ENCODE measurements at regions not wholly inside any gene's neighbourhood (a gene's known extent, or its start where the extent isn't known, plus 50 kb on each side); places are given as distances from the start of the nearest gene placed in this dataset.

DNA sequence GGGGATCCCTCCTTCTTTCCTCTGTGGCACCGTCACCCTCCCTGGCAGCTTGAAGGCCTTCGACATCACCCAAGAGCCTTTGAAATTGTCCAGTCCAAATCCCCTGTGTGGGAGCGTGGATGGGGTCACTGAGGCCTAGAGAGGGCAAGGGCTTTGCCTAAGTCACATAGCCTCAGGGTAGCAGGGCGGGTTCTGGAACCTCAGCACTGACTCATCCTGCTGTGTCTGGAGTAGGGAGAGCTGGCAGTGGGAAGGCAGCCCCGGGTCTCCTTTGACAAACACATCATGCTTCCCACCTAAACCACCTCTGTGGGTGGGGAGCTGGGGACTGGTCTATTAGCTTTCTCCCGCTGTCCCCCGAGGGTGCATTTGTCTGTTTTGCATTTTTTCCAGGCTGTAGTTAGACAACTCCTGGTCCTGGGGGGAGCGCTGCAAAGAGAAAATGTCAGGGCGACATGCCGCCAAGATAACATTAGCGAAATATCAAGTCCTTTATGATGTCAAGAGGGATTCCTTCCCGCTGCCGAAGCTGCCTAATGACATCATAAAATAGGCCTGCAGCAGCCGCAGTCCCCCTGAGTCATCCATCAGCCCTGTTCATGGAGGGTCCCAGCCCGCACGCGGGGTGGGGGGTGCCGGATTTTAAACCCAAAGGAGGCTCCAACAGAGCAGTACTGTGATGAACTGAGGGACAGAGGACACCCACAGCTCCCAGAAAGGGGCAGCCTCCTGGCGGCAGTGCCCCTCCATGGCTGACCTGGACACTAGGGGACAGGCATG is 77.0 kb upstream of the POU3F1 start:
- no peak for DNase-seq

DNA sequence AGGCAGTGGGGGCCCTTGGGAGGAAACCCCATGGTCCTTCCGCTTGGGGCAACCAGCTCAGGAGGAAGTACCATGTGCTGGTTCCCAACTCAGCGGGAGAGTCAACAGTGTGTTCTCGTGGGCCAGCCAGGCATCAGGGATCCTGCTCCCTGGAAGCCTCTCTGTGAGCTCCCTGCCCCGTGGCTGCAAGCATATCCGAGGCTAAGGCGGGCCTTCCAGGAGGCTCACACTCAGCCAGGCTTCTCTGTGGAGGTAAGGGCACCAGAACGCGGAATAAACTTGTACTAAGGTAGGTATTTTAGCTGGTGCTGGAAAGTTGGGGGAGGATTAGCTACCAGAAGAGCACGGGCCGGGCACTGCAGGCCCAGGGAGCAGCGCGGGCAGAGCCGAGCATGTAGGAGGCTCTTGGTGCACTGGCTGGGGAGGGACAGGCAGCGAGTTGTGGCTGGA is 74.7 kb upstream of the POU3F1 start:
- DNase-seq = no peak

DNA sequence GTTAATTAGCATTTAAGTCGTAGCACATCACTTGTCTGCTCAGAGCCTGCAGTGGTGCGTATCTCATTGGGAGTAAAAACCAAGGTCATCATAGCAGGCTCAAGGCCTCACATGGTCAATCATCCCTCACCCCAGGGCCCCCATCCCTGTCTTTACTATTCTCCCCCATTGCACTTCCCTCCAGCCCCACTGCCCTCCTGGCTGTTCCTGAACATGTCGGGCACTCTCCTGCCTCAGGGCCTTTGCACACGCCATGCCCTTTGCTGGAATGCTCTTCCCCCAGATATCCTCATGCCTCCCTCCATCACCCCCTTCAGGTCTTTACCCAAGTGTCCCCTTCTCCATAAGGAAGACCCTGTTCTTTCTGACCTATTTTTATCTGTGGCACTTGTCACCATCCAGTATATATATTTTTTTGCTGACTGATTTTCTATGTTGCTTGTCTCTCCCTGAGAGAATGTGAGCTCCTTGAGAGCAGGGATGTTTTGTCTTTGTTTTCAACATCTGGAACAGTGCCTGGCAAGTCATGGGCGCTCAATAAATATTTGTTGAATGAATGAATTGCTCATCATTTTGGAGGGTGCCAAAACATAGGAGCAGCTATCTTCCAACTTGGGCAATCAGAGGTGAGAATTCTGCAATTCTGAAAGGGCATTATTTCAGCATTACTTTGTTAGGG is 74.1 kb upstream of the POU3F1 start:
- no peak for DNase-seq

DNA sequence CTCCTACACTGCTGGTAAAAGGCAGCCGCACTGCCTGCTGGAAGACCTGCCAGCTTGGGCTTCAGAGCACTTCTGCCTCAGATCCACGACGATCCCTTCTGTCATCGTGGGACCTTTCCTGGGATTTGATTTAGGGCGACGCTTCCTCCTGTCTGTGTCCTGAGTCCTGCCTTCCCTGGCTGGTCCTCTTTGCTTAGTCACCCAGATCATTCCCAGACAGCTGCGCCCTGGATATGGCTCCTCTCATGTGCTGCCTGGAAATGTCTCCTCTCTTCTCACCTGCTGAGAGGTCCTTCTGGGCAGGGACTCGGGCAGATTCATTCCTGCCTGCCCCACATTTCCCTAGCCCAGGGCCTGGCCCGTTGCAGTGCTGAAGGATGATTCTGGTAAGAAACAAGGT is 72.4 kb upstream of the POU3F1 start:
- DNase-seq = no peak

DNA sequence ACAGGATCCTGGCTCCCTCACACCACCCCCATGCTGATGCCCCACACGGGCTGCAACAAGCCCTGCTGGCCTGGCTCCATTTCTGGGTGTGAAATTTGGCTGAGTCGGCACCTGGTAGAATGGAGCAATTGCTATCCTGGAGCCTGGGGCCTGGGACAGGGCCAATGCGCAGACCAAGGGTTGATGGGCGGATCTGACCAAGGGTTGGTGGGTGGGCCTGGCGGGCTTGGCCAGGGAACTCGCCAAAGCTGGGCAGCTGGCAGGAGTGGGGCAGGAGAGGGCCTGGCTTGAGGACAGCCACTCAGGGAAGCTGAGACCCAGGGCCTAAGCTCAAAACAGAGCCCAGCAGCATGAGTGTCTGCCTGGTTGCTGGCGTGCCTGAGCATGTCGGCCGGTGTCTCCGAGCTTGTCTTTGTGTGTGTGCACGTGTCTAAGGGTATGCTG is 70.9 kb upstream of the POU3F1 start:
- no peak for DNase-seq

DNA sequence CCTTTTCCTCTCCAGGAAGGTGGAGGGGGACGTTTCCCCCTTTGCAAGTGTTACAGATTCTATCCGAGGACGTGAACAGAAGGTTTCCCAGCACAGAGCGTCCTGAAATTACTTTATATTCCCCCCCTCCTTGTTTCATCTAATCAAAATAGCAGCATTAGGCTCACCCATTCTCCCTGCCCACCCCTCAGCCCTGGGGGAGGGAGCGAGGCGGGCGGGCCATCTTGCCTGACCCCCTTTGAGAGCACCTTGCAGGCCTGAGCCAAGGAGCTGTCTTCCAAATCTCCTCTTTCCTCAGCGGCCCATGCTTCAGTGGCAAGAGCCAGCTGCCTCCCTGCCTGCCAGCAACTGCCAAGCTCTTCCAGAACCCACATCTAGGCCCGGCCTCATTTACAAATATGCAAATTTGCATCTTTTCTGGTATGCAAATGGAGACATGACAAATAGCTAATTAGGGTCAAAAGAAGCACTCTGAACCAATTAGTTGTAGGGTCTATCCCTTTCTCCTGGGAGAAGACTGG is 69.1 kb upstream of the POU3F1 start:
- DNase-seq = no peak

DNA sequence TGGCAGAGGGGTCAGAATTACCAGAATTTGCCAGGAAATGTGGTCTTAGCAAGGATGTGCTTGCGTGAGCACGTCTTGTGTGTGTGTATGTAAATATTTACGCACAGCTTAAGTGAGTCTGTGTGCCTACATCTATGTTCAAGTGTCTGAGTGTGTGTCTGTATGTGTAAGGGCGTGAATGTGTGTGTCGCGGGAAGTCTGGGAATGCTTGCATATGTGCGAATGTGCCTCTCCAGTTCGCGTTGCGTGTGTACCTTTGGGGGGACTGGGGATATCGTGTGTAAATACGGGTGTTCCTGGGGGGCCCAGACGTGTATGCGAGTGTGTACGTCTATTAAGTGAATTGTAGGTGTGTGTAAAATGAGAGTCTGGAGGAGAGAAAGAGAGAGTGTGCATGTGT is 68.6 kb upstream of the POU3F1 start:
- no peak for DNase-seq

DNA sequence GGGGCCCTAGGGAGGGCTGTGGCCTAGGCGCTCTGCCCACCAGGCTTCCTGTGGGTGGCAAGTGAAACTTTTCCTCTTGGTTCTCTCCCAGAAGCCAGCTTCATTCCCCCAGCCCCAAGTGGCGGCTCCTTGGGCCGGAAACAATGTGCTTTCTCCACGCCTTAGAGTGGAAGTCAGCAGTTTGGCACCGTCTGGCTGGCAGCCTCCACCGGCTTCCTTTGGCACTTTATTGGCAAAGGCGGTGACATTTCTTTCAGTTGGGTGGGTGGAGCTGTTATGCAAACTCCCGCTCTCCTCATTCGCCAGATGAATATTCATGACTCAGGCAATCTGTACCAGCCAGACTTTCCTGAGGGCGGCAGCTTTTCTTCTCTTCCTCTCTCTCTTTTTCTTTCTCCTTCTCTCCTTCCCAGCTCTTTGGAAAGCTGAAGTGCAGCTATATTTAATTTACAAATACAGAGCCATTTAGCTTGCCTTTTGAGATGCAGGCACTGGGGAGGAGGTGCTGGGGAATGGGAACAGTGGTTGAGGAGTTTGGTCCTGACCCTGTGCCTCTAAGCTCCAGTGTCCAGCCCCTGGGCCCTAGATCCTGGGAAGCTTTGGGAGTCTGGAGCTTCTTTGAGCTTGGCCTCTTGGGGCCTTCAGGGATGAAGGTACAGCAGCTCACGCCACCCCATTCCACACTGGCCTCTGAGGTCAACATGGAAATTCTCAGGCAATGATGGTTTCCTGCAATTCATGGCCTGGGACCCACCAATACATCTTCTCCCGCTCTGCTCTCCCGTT is 67.8 kb upstream of the POU3F1 start:
- DNase-seq = no peak

DNA sequence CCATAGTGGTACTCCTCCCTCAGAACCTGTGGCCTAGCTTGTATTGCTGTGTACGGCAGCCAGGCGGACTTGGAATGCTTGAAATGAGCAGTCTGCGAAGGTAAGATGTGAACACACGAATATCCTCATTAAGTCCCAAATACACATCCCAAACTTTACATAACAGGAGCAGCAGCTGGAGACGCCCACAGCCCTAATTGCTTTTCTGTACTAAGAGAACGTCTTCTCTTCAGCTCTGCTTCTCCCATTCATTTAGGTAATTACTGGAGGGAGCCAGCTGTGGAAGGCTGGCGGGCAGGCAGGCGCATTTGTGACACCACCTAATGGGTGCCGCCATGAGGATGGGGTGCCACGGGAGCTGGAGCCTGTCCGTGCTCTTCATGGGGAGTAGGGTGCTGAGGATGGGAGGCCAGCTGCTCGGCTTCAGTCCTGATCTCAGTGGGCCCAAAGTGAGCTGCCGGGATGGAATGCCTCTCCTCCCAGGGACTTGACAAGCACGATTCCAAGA is 66.6 kb upstream of the POU3F1 start:
- no peak for DNase-seq

DNA sequence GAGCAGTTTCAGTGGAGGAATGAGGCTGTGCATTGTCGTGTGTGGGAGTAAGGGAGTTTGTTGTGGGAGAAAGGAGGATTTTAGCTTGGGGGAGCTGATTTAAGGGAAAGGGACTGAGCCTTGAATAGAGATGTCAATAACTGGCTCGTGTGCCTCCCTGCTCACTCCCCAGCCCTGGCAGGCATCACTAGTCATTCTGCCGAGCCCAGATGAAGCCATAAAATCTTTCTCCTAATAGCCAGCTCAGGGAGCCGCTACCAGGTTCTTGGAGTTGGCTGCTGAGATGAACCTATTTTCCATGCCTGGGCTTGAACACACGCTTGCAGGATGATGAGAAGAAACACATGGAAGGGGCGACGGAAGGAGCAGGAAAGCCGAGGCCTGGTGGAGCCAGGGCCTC is 65.0 kb upstream of the POU3F1 start:
- DNase-seq = no peak

DNA sequence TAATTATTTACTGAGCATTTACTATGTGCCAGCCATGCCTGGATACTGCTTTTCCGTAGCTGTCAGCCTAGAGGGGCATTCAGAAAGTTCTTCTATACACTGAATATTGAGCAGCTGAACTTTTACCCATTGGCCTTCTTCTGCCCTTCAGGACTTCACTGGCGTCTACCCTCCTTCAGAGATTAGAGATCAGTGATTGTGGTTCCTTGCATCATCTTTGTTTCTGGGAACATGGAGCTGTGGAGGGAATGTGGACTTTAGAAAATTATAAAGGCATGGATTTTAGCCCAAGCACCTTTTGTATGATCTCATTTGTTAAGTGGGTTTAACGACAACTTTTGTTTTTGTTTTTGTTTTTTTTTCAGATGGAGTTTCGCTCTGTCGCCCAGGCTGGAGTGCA is 58.7 kb upstream of the POU3F1 start:
- DNase-seq = no peak

DNA sequence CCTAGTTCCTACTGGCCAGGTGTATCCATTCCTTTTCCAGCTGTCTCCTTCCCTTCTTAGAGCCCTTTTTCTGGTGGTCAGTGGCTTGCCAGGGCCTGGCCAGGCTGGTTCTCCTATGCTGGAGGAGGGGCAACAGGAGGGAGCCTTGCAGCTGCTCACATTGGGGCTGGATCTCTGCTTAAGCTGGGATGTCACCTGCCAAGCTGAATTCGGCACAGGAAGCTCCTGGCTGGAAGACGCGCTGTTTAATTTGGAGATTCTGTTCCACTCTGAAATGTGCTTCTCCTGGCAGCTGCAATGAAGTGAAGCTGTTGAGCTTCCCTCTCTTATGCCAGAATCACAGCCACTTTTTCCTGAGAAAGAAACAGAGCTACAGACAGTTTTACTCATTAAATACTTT is 56.0 kb upstream of the POU3F1 start:
- no peak for DNase-seq

DNA sequence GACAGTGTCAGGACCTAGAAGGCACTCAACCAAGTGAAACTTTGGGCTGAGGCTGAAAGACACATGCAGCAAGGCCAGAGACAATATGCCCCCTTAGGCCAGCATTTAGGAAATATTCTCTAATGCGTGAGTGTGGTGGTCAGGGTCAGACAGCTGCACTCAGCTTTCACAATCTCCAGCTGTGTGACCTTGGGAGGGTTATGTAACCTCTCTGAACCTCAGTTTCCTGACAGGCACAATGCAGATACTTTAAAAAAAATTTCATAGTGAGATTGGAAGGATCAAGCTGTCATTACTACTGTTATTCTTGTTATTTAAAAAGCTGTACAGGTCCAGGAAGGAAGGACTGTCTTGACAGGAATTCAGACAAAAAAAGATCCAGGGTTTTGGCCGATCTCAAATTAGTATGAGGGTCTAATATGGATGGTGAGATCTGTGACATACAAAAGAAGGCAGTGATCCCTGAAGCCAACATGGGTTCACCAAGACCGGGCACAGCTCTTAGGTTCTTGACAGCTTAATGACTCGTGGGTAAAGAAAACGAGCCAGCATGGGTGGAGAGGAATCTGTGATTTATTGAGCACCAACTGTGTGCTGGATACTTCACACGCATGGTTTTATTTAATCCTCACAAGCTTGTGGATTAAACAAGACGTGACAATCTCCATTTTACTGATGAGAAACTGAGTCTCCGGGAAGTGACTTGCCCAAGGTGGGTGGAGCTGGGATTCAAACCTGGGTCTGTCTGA is 54.6 kb upstream of the POU3F1 start:
- DNase-seq = no peak

DNA sequence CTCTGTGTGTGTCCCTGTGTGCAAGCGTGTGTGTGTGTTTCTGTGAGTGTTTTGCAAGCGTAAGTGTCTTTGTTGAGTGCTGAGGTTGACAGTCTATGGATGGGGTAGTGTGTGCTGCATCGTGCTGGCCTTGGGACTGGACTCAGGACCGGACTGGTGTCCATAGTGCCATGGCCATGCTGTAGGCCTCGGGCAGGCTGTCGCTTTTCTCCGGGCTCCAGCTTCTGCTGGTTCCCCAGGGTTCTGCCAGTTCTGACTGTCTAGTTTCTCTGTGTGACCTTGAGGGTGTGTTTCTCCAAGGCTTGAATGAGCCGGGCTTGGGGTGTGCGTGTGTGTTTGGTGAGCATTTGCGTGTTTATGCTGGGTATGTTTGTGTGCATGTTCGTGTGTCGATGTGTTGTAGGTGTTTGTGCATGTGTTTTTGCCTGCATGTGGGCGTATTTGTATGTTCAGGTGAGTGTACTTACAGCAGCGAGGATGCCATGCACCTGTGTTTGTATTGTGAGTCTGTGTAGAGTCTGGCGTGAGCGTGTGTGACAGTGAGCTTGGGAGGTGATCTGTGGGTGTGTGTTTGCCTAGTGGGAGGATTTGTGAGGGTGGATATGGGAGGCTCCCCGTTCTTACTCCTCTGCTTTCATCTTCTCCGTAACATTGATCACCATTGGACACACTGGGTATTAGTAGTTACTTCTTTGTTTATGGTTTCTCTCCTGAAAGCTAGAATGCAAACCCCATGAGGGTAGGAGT is 51.7 kb upstream of the POU3F1 start:
- DNase-seq = no peak

DNA sequence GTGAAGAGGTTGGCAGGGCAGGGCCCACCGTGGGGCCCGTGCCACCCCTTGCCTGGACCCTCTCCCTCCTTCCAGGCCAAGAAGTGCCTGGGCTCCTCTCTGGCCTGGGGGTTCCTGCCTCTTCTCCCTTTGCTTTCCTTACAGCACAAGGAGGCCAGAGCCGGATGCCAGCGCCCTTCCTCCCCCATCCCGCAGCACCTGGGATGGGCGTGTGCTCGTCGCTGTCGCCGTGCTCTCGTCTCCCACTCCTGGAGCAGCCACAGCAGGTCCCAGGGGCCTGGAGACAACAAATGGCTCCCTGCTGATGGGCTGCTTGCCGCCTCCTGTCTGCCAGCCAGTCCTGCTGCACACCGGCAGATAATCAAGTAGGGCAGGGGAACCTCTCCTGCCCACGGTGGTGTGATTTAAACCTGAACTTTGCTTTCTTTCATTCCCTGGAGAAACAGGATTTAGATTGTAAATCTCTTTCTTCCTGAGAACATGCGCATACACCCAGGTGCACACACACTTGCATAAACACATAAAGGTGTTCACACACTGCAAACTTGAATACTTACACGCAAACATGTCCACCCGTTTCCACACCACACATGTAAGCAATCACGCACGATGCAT is 50.8 kb upstream of the POU3F1 start:
- DNase-seq = no peak

Measured in CD4-positive, alpha-beta T cell treated with Interferon gamma for 1 hour (primary cell).